SK-N-SH treated with all-trans-retinoic acid at 6 μM for 48 hours (cell line): ENCODE measurements at regions not wholly inside any gene's neighbourhood (a gene's known extent, or its start where the extent isn't known, plus 50 kb on each side); places are given as distances from the start of the nearest gene placed in this dataset.

Source experiments
- ATAC-seq: fragments of 200-7000 bp; cut with Tn5 transposase; 3 replicates; pipeline ENCODE4 v1.9.1; 2020; ENCODE audit warnings: mild to moderate bottlenecking, moderate library complexity
- ARNTL ChIP-seq: fragments of 450-650 bp; formaldehyde crosslinking; IDR thresholded peaks from 2 replicates; pipeline ENCODE4 v1.5.0; 2020; ENCODE audit warnings: low read depth, mild to moderate bottlenecking, moderate library complexity, borderline replicate concordance
- BACH2 ChIP-seq: fragments of 250-450 bp; sonication (Bioruptor Pico); IDR thresholded peaks from 2 replicates; pipeline ENCODE4 v1.9.0; 2021; ENCODE audit warnings: mild to moderate bottlenecking, borderline replicate concordance
- CREB5 ChIP-seq: fragments of 250-450 bp; sonication (Bioruptor Pico); IDR thresholded peaks from 2 replicates; pipeline ENCODE4 v1.5.1; 2020; ENCODE audit warnings: low read depth, mild to moderate bottlenecking, moderate library complexity
- CSDC2 ChIP-seq: fragments of 250-450 bp; sonication (Bioruptor Pico); IDR thresholded peaks from 2 replicates; pipeline ENCODE4 v1.5.0; 2020; ENCODE audit warnings: mild to moderate bottlenecking, moderate library complexity
- CSRNP3 ChIP-seq: fragments of 250-450 bp; sonication (Bioruptor Pico); IDR thresholded peaks from 2 replicates; pipeline ENCODE4 v1.5.1; 2021; ENCODE audit warnings: mild to moderate bottlenecking, moderate library complexity
- ESRRG ChIP-seq: fragments of 250-450 bp; sonication (Bioruptor Pico); IDR thresholded peaks from 2 replicates; pipeline ENCODE4 v1.6.1; 2021; ENCODE audit warnings: mild to moderate bottlenecking
- GLIS3 ChIP-seq: fragments of 250-450 bp; sonication (Bioruptor Pico); IDR thresholded peaks from 2 replicates; pipeline ENCODE4 v1.5.0; 2020; ENCODE audit warnings: mild to moderate bottlenecking, moderate library complexity
- ISL1 ChIP-seq: fragments of 250-450 bp; sonication (Bioruptor Pico); IDR thresholded peaks from 2 replicates; pipeline ENCODE4 v2.1.2; 2022; ENCODE audit warnings: mild to moderate bottlenecking, moderate library complexity
- OSR1 ChIP-seq: fragments of 250-450 bp; sonication (Bioruptor Pico); IDR thresholded peaks from 2 replicates; pipeline ENCODE4 v1.8.0; 2022; ENCODE audit warnings: moderate library complexity, mild to moderate bottlenecking, inconsistent platforms
- PATZ1 ChIP-seq: fragments of 250-450 bp; sonication (Bioruptor Pico); IDR thresholded peaks from 2 replicates; pipeline ENCODE4 v1.8.0; 2020; ENCODE audit warnings: mild to moderate bottlenecking, moderate library complexity, borderline replicate concordance
- POU6F1 ChIP-seq: fragments of 250-450 bp; sonication (Bioruptor Pico); IDR thresholded peaks from 2 replicates; pipeline ENCODE4 v1.8.0; 2021; ENCODE audit warnings: low read depth, mild to moderate bottlenecking, moderate library complexity, borderline replicate concordance
- PPARA ChIP-seq: fragments of 250-450 bp; sonication (Bioruptor Pico); IDR thresholded peaks from 2 replicates; pipeline ENCODE4 v1.5.0; 2020; ENCODE audit warnings: mild to moderate bottlenecking, borderline replicate concordance
- RARB ChIP-seq: fragments of 250-450 bp; sonication (Bioruptor Pico); IDR thresholded peaks from 2 replicates; pipeline ENCODE4 v1.8.0; 2021; ENCODE audit warnings: mild to moderate bottlenecking, moderate library complexity
- SNAI2 ChIP-seq: fragments of 250-450 bp; sonication (Bioruptor Pico); IDR thresholded peaks from 2 replicates; pipeline ENCODE4 v1.5.0; 2020; ENCODE audit warnings: mild to moderate bottlenecking, moderate library complexity
- TCF4 ChIP-seq: fragments of 250-450 bp; sonication (Bioruptor Pico); IDR thresholded peaks from 2 replicates; pipeline ENCODE4 v1.8.0; 2021; ENCODE audit warnings: mild to moderate bottlenecking, moderate library complexity, borderline replicate concordance
- TOX ChIP-seq: fragments of 250-450 bp; sonication (Bioruptor Pico); IDR thresholded peaks from 2 replicates; pipeline ENCODE4 v1.8.0; 2021; ENCODE audit warnings: mild to moderate bottlenecking, moderate library complexity, borderline replicate concordance
- TSHZ2 ChIP-seq: fragments of 250-450 bp; sonication (Bioruptor Pico); IDR thresholded peaks from 2 replicates; pipeline ENCODE4 v1.5.0; 2020; ENCODE audit warnings: mild to moderate bottlenecking, moderate library complexity
- ZC3H10 ChIP-seq: fragments of 250-450 bp; sonication (Bioruptor Pico); IDR thresholded peaks from 2 replicates; pipeline ENCODE4 v1.5.1; 2021; ENCODE audit warnings: mild to moderate bottlenecking, moderate library complexity
- ZFP3 ChIP-seq: fragments of 250-450 bp; sonication (Bioruptor Pico); IDR thresholded peaks from 2 replicates; pipeline ENCODE4 v1.5.0; 2020; ENCODE audit warnings: mild to moderate bottlenecking, moderate library complexity
- ZNF70 ChIP-seq: fragments of 450-650 bp; formaldehyde crosslinking; IDR thresholded peaks from 2 replicates; pipeline ENCODE4 v1.5.0; 2020; ENCODE audit warnings: mild to moderate bottlenecking, moderate library complexity
- ZNF8 ChIP-seq: fragments of 450-650 bp; formaldehyde crosslinking; IDR thresholded peaks from 2 replicates; pipeline ENCODE4 v1.5.0; 2020; ENCODE audit warnings: mild to moderate bottlenecking, moderate library complexity

GRCh38 chr15:61654002-61654740 lies 406.1 kb downstream of the VPS13C start:
- TF ChIP-seq TOX (CRISPR knock-in tag), result no peak
- no peak for TF ChIP-seq OSR1 (CRISPR knock-in tag)
- TF ChIP-seq, all 23 proteins: peak for 0
- no peak for ATAC-seq

GRCh38 chr15:61653110-61653509 lies 407.1 kb downstream of the VPS13C start:
- no peak for ATAC-seq
- TF ChIP-seq PPARA (CRISPR knock-in tag) (no peak), TSHZ2 (CRISPR knock-in tag) (no peak), ZNF70 (CRISPR knock-in tag) (no peak), PATZ1 (CRISPR knock-in tag) (no peak), BACH2 (CRISPR knock-in tag) (no peak), SNAI2 (no peak), ESRRG (CRISPR knock-in tag) (no peak)

GRCh38 chr15:61651267-61651666 lies 409.0 kb downstream of the VPS13C start:
- no peak for TF ChIP-seq CREB5 (CRISPR knock-in tag)
- TF ChIP-seq, all 23 proteins: peak for 0
- ATAC-seq, result no peak

GRCh38 chr15:61649046-61649445 lies 411.2 kb downstream of the VPS13C start:
- ATAC-seq, result no peak
- no peak for TF ChIP-seq ZNF70 (CRISPR knock-in tag)
- TF ChIP-seq TCF4 (CRISPR knock-in tag), result no peak
- TF ChIP-seq BACH2 (CRISPR knock-in tag), result no peak
- TF ChIP-seq ESRRG (CRISPR knock-in tag), result no peak
- TF ChIP-seq GLIS3, result no peak
- no peak for TF ChIP-seq PPARA (CRISPR knock-in tag)
- no peak for TF ChIP-seq ZFP3 (CRISPR knock-in tag)
- TF ChIP-seq CSRNP3 (CRISPR knock-in tag), result no peak
- TF ChIP-seq RARB, result no peak
- TF ChIP-seq TSHZ2 (CRISPR knock-in tag), result no peak
- TF ChIP-seq ARNTL (CRISPR knock-in tag), result no peak
- TF ChIP-seq POU6F1, result no peak
- no peak for TF ChIP-seq ISL1 (CRISPR knock-in tag)
- TF ChIP-seq ZNF8 (CRISPR knock-in tag), result no peak
- TF ChIP-seq OSR1 (CRISPR knock-in tag), result no peak
- TF ChIP-seq ZC3H10, result no peak
- no peak for TF ChIP-seq SNAI2
- TF ChIP-seq CSDC2 (CRISPR knock-in tag), result no peak
